ENCODE measurements at regions not wholly inside any gene's neighbourhood (a gene's known extent, or its start where the extent isn't known, plus 50 kb on each side); places are given as distances from the start of the nearest gene placed in this dataset.
"Not testable (repeated sequence)": the region's sequence is repeated elsewhere in the genome, so short reads cannot be mapped to it uniquely, and the experiment has no call there.

DNA sequence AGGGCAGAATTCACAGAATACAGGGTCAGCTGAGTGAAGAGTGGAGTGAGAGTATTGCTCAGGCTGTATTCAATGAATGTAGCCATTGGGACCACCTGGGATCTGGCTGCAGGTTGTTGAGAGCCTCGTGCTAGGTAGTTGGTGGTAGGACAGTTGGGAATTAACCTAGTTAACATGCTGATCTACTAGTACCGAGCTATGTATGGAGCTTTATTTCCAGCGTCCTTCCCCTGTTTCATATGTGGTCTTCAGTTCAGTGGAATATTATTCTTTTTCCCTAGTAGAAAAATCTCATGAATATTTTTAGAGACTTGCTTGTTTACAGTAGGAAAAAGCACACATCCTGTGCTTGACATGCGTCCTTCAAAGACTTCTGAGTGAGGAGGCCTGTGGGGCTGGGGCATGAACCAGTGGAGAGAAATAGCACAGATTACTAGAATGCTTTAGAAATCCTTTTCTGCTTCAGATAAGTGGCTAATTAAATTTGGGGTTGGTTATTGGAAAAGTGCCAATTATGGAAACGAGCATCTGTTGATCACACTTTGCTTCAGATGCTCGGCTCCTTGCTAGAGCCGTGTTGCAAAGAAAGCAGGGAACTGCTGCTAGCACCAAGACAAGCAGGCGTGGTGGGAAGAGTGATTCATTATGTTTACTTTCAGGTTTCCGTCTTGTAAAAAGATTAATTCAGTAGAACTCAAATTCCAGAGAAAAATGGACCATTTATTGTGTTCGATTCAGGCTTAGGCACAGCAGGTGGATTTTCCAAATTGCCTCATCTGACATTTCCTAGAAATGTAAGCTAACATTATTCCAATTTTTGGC, 53.6 kb downstream of the ARF6 start:
- DNase-seq (ENCODE audit: low read depth): no peak

GRCh38 chr14:49947506-49947905, 54.6 kb downstream of the ARF6 start:
- DNase-seq (ENCODE audit: low read depth): no peak

DNA sequence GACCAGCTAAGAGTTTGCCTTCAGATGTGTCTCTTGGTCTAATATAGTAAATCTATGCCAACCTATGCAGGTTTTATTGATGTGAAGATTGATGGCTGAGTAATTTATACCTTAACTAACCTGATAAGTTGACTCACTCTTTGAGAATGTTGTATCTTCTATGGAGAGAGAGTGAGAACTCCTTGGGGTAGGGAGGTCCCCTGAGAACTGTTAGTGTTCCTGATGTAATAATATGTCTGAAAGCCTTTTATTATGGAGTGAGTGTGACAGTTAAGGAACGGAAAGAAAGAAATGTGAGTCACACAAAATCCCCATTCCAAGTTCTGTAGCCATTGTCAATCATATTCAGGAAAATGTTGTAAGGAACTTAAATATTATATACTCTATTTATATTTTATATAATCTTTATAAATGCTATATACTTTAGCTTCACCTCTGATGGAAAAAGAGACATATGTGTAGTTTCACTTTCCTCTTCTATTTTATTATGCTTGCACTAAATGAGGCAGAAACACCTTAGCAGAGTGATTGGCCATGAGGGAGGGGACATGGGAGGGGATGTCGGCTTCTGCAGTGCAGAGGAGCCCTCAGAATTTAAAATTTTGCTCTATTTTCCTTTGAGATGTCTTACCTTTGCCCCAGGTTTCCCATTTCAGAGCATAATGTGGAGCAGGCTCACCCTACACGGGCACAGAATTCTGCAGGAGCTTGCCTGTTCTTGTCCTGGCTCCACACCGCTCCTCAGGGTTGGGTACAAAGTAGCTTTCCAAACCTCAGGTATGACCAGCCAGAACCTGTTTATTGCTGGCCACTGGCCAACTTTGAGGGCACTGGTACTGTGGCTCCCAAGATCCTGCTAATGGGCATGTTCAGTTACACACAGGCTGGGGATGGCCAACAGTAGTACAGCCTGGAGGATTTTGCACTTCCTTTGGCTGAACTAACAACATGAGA, 57.7 kb downstream of the ARF6 start:
- no peak for DNase-seq (ENCODE audit: low read depth)

DNA sequence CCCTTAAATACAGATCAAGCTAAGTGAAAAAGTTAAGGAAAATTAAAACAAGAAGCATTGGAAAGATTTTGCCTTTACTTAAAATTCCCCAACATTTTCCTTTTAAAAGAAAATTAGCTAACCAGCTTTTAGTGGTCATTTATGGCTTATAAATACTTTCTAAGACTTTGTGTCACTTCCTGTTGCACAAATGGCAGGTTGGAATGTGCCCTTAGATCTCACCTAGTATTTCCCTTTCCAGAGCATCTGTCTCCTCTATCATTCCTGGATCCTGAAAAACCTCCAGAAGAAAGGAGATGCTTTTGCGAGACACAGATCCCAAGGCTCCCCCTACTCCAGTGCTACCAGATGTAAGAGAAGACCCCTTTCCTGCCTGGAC, 58.3 kb downstream of the ARF6 start:
- no peak for DNase-seq (ENCODE audit: low read depth)

- DNase-seq (ENCODE audit: low read depth): no peak
These were observed 58.9 kb downstream of the ARF6 start for GRCh38 chr14:49951691-49952345.

GRCh38 chr14:49953196-49953595, 60.3 kb downstream of the ARF6 start:
- no peak for DNase-seq (ENCODE audit: low read depth)

GRCh38 chr14:49954171-49954631, 61.3 kb downstream of the ARF6 start:
- DNase-seq (ENCODE audit: low read depth): no peak

- no peak for DNase-seq (ENCODE audit: low read depth)
These were observed 62.1 kb downstream of the ARF6 start for GRCh38 chr14:49955024-49955423.

DNA sequence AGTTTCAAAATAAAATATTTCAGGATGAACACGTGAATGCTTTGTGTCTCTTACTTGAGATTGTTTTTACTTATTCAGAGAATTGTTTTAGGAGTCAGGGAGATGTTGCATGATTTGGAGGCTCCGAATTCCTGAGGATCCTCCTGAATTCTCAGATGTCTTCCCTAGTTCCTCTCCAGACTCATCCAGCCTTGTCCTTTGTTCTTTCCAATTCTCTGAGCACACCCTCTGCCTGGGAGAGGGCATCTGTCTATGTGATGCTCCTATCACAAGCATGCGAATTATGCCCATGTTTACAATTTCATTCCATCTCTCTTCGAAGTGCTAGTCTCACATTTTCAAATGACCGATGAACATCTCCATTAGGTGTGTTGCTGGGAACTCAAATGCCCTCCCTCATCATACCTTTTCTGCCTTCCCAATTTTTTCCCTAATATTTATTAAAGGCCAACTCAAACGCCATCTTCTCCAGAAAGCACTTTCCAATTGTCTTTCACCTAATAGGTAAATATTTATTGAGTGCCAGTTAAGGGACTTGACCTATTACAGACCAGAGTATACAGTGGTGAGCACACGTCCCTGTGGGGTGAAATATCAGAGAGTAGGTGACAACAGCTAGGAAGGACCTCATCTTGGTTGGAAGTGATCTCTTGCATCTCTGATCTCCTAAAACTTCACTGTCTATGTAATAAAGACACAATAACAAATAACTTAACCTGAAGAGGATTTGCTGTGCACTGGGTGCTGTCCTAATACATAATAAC, 64.4 kb downstream of the ARF6 start:
- no peak for DNase-seq (ENCODE audit: low read depth)

DNA sequence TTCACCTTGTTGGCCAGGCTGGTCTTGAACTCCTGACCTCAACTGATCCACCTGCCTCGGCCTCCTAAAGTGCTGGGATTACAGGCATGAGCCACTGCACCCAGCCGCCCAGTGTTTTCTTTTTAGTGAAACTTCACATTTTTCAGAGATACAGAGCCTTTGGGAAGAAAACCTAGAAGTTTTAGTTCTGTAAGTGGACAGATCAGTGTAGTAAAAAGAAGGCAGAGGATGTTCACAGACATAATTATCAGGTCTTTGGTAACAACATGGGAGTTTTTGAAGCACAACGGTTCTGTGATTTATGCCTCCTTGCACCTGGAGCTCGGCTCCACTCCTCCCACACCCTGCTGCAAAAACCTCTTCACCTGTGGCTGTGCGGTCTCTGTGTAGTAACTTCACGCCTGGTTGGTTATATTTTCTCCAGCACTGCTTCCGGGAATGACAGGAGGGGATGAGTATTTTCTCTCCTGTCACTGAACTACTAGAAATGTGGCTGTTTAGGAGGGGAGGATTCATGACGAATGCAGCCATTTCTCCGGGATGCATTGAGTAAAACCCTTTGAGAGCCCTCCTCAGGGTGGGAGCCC, 67.0 kb downstream of the ARF6 start:
- DNase-seq (ENCODE audit: low read depth): no peak

DNA sequence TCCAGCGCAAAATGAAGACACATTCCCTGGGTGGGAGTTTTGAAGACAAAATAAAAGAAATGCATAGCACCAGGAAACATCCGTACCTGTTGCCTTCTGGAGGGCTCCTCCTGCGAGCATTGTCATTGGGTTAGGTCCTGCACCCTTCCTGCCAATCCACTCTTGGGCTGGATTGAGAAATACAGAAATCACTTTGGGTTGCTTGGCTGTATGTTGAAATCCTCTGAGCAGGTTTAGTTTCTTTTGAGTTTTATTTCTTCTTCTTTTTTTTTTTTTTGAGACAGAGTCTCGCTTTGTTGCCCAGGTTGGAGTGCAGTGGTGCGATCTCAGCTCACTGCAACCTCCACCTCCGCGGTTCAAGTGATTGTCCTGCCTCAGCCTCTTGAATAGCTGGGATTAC, 67.6 kb downstream of the ARF6 start:
- no peak for DNase-seq (ENCODE audit: low read depth)

- no peak for DNase-seq (ENCODE audit: low read depth)
These were observed 68.7 kb downstream of the ARF6 start for GRCh38 chr14:49961270-49962222.

GRCh38 chr14:49962621-49963020, 69.7 kb downstream of the ARF6 start:
- peak; percentile 62 for DNase-seq (ENCODE audit: low read depth)

GRCh38 chr14:49965068-49965651, 72.3 kb downstream of the ARF6 start:
- not testable (repeated sequence) for DNase-seq (ENCODE audit: low read depth)

GRCh38 chr14:49966304-49966809, 73.5 kb downstream of the ARF6 start:
- DNase-seq (ENCODE audit: low read depth): no peak

DNA sequence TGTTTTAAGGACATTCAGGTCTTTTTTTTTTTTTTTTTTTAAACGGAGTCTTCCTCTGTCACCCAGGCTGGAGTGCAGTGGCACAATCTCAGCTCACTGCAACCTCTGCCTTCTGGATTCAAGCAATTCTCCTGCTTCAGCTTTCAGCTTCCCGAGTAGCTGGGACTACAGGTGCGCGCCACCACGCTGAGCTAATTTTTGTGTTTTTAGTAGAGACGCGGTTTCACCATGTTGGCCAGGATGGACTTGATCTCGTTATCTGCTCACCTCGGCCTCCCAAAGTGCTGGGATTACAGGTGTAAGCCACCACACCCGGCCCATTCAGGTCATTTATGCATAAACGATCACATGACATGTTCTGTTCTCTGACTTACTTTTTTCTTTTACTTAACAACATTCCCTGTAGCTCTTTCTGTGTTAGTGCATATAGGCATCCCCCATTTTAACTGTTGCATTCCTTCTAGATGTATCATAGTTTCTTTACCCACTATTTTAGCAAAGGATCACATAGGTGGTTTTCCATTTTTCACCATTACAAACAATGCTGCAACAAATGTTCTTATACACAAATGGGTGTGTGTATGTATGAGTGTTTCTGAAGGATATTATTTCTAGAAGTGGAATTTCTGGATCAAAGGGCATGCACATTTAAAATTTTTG, 74.2 kb downstream of the ARF6 start:
- DNase-seq (ENCODE audit: low read depth): no peak

DNA sequence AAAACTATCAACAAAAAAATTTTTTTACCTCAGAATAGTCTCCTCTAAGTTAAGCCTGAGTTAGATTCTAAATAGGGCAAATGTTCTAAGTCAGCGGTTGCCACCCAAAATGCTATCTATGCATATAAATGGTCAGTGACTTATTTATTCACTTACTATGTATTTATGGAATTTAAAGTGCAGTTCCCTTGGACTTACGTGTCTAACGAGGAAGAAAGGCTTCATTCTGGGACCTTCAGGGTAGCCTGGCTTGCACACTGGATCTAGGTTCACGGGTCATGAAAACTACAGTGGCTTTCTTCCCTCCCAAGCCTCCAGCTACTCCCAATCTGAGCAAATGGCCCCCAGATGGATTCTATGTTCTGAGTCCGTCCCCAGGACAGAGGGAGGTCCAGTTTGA, 77.1 kb downstream of the ARF6 start:
- no peak for DNase-seq (ENCODE audit: low read depth)

- no peak for DNase-seq (ENCODE audit: low read depth)
These were observed 77.7 kb downstream of the ARF6 start for GRCh38 chr14:49970474-49971147.
